ENCODE measurements at regions not wholly inside any gene's neighbourhood (a gene's known extent, or its start where the extent isn't known, plus 50 kb on each side); places are given as distances from the start of the nearest gene placed in this dataset.

DNA sequence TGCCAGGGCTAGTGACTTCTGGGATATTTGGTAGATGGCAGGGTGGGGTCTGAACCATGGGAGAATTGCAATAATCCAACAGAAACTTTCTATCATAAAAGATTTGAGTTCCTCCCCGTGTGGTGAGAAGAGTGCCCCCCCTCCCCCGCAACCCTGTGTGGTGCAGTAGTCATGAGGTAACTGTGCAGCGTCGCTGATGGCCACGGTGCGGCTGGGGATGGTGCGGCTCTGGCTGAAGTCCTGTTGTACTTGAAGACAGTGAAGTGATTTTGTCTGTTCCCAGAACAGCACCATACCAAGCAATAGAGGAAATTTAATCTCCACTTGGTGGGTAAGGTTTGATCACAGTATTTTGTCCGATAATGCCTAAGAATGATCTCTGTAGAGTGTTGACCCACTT lies 654.8 kb upstream of the POU3F2 start:
- DNase-seq = no peak

DNA sequence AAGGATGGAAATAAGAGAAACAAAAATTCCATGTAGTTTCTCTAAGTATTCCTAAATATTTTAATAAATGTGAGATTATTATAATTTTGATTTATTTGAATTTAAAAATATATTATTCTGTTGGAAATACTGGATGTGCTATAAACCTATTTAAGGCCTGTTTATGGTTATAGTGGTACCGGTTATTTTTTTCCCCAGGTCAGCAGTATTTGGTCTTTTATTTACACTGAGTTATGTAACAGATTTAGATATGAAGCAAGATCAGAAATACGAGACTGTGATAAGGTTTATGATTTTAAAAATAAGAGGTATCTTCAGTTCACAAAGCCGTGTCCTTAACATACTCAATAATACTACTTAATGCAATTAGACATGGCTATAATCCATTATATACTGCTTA lies 634.3 kb upstream of the POU3F2 start:
- DNase-seq = no peak

DNA sequence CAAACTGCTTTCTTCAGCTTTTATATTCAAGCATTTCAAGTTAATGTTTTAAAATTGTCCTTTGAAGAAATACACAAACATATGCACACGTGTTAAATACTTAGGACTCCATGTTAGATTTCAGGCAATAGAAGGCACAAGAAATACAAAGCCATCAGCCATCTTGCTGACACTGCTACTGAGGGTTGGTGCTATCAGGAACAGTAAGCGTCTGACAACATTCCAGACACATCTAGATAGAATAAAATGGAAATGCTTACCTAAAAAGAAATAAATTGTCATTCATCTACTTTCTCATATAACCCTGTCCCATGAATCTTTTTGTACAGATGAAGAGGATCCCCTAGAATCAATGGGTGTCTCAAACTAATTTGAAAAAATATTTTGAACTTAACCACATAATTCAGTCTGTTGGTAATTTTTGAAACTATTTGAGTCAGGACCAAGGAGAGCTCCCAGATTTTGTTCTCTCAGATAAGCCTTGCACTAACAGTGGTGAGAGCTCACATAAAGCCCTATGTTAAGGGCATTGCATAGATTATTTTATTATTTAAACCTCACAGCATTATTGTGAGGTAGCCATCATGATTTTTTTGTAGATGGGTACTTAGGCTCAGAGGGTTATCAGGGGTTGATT lies 631.1 kb upstream of the POU3F2 start:
- no peak for DNase-seq

DNA sequence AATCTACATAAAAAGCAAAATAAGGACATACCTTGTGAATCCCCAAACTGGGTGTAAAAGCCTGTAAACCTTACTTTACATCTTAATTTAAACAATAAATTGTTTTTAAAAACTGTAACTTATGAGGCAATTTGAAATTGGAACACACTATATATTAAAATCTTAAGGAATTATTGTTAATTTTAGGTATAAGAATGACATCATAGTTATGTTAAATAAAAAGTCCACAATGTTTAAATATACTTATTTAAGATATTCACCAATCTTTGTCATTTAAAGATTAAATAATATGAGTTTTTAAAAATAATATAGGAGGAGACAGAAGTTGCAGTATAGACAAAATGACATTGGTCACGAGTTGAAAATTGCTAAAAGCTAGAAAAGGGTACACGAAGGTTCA lies 621.9 kb upstream of the POU3F2 start:
- DNase-seq = no peak

DNA sequence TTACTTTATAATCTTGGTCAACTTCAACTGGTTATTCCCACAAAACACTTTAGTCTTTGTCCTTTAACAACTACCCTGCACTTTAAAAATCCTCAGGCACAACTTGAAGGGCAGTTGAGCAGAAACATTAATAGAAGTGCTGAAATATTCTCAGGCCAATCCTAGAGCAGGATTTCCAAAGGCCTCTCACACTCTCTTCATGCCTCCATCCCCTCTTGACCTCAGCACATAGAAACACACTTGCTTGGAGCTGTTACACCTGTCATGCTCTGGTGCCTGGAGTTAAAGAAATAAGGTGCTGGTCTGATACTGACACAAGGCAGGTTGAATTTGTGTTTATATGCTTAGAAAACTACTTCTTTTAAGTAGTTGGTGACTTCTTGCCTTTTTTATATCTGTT lies 618.8 kb upstream of the POU3F2 start:
- no peak for DNase-seq

DNA sequence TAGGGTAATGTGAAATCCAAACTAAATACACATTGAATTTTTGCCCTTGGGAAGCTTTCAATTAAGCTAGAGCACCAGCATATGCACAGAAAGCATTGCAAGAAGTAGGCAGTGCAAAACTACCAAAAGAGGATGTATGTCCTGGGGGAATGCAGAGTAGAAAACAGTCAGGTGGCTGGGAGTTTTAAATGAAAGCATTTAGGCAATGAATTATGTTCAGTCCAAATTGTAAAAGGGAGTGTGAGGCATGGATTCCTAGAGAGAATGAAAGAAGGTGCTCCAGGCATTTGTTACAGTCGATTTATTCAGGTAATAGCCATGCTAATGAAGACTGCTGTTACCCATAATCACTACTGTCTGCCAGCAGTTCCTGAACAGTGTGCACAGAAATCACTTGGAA lies 604.1 kb upstream of the POU3F2 start:
- DNase-seq = no peak

DNA sequence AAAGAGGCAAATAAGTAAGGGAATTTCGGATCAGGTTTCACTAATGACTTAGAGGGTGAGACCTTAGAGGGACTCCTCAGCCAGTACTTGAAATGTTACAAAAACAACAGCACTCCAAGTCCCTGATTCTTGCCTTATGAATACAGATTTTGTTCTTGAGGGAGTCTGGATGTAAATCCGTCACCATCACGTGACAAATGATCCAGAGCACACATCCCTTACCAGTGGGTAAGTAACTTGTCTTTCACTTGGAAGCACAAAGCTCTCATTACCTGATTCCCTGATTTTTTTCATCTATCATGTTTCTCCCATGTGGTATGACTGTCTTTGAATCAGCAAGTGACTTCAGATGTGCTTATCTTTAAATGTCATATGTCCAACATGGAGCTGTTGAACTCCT lies 595.3 kb upstream of the POU3F2 start:
- no peak for DNase-seq

DNA sequence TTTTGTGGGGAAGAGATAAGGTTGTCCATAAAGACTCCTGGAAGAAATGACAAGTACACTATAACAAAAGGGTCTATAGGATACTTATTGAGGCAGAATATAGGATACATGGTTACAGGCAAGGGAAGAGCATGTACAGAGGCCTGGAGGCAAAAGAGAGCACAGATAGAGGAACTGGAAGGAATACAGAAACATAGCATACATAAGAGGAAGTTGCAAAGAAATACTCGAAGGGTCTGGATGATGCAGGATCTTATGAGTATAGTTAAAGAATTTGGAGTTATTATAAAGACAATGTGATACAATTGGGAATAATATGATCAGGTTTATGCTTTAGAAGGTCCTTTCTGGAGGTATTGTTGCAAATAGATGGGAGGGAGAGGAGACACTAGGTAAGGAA lies 592.7 kb upstream of the POU3F2 start:
- DNase-seq = no peak

DNA sequence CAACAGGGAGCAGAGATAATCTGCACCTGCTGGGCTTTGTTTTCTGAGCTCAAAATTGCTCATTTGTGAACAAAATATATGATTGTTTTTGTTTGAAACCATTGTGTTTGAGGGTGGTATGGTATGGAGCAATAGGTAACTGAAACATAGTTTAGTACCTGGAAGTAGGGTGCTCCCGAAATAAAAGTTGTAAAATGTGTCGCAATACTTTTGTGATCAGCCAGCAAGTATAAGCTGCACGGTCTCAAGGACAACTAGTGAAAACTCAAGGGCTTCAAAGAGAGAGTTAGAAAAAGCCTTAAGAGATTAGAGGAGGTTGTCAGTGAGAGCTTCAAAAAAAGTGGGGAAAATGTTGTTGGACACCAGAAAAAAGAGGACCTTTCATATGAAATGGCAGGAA lies 579.8 kb upstream of the POU3F2 start:
- no peak for DNase-seq

DNA sequence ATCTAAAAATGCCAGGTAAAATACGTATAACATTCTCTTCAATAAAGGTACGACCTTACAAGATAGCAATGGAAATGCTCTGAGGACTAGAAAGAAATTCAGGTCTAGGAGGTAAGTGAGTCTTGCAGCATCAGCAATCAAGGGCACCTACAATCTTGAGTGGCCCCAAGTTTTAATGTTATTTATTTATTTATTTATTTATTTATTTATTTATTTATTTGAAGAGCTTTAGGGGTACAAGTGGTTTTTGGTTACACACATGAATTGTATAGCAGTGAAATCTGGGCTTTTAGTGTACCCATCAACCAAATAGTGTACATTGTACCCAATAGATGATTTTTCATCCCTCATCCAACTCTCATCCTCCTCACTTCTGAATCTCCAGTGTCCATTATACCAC lies 574.0 kb upstream of the POU3F2 start:
- no peak for DNase-seq

DNA sequence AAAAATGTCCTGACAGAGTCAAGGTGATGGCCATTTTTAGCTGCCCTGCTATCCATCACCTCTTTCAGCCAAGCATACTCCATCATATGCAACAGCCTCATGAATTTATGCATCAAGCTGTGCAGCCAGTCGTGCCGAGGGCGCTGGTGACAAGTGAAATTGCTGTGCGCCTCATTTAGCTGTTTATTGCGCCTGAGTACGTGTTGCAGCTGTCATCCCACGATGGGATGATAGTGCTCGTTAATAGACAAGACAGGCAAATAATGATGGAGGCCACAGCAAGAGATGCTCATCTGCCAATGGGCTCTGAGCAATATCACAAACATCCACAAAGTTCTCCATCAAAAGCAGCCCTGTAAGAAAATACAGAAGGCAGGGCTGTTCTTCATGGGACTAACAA lies 562.3 kb upstream of the POU3F2 start:
- no peak for DNase-seq

DNA sequence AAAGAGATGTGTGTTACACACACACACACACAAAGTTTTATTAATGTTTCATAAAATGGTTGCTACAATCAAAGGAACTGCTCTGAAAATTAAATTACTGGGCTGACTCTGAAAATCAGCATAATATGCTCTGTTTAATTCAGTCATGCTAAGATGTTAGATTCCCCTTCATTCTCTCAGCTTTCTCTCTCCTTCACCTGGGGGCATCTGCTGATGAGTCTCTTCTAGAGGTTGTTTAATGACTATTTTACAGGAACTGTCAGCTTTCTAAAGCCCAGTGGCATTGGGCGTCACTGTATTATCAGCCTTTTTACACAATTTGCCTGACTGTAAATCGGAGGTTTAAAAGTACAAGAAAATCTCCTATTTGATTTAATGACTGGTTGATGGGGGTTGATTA lies 559.7 kb upstream of the POU3F2 start:
- DNase-seq = no peak

DNA sequence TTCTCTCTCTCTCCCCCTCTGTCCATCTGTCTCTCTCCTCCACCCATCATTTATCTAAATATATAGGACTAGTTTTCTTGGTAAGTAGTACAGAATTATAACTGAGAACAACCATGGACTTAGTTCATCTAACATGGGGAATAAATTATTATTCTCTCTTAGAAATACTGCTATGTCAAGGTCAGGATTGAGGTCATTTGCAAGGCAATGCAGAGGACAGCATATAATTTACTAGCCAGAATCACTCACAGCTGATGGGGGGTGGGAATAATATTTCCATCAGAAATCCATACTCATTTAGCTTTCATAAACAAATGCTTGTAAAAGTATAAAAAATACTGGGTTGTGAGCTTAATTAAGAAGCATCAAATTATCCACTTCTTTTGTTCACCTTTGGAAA lies 553.9 kb upstream of the POU3F2 start:
- DNase-seq = no peak

DNA sequence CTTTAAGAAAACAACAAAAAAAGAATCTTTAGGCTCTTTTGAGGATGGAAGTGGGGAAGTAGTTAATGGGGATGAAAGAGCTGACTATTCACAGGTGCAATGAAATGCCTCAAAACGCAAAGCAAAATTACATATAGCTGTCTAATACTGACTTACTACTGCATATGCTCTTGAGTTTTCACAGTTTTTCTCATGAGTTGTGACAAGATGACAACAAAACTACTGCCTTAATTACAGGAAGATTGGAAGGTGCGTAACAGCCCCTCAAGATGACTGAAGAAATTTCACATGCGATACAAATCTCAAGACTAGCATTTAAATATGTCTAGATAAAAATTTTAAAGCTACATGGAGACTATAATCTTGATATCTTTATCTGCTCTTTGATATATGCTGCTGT lies 547.8 kb upstream of the POU3F2 start:
- no peak for DNase-seq

DNA sequence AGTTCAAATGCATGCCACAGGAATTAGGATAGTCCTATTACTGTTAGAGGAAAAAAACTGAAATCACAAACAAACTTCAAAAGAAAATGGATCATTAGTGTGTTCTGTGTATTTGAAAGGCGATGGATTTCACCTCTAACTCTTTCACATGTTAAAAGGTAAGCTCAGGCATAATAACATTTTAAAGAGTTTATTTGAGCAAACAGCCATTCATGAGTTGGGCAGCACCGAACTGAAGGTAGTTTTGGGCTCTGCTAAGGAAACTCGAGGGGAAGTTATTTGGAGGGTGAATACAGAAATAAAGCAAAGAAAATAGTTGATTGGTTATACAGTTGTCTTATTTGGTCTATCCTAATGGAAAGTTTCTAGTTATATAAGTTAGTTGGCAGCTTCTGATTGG lies 546.5 kb upstream of the POU3F2 start:
- DNase-seq = no peak

DNA sequence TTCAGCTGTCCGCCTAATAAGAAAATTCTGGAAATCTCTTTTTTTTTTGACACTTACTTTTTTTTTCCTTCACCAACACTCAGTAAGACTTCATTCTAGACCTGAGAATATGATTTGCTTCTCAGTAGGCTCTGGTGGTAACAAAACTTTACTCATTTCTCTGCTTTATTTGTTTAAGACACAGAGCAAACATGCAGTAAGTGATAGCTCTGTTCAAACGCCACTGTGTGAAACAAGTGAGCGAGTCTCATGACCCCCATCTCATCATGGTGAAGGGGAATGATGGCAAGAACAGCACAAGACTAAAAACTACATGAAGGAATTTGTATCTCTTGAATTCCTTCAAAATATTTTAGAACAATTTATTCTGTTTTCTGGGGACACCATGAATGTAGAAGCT lies 541.6 kb upstream of the POU3F2 start:
- DNase-seq = no peak

DNA sequence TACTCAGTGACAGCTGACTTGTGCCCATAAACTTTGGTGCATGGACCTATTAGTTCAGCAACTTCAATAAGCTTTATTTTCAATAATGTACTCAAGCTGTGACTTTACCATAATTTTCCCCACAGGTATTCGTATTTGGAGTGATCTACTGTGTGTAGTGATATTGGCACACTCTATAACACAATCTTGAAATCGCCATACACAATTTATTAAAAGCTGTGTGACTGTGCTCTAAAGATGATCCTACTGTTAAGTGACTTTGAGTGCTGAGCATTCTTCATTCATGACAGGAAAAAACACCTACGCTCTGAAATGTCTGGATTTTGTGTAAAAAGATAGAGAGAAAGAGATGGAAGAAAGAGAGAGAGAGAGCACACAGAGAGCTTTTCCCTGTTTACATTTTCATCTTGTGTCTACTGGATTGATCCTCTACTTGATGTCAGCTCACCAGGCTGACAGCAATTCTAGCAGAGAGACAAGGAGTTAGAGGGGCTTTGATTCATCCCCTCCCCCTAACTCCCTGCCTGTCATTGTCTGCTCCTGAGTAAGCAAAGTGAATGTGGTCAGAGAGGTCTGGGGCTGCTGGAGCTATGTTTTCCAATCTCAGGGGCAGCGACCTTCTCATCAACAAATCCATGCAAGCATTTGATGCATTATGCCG lies 538.7 kb upstream of the POU3F2 start:
- DNase-seq = no peak

DNA sequence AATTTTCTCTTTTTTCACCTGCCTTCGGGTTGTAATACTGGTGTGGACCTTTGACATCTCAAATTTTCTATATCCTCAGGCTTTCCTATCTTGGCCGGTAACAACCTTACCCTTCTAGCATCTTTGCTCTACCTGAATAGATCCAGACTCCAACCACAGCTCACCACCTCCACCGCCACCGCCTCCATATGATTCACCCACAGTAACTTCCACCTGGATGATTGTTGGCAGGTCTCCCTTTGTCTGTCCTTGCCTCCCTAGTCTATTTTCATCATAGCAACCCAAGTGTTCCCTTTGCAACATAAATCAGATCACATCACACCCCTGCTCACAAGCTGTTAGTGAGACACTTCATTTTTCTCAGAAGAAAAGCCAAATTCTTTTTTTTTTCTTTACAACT lies 525.8 kb upstream of the POU3F2 start:
- no peak for DNase-seq

DNA sequence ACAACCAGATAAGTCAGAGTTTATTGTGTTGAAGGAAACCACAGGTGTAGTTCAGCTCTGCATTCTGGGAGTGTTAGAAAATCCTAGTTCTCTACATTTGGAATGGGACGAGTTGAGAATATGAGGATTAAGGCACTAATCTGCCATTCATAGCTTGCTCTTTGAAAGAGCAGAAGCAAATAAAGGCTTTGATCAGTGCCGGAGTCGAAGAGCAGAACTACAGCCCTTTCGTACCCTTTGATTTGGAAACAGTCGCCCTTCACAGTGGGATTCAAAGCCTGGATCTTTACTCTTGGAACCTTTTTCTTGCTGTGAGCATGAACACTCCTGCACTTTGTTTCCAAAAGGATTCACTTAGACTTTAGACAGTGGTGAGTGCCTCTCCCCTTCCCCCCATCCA lies 523.9 kb upstream of the POU3F2 start:
- no peak for DNase-seq

DNA sequence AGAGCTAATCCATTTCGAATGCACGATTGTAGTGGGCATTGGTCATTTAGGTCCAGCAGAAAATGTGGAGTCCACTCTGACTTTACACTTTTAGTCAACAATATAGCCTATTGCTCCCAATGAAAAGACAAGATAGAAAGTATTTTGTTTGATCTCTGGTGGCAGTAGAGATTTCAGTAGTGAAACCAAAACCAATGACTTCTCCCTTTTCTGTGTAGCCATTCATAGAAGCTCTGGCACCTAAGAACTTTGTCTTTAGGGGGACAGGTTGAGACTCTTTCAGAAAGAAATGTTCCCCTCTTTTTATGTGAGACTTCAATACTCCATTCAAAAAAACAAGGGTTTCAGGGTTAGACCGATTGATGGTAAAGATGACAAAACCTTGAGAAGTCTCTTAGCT lies 510.8 kb upstream of the POU3F2 start:
- DNase-seq = no peak

DNA sequence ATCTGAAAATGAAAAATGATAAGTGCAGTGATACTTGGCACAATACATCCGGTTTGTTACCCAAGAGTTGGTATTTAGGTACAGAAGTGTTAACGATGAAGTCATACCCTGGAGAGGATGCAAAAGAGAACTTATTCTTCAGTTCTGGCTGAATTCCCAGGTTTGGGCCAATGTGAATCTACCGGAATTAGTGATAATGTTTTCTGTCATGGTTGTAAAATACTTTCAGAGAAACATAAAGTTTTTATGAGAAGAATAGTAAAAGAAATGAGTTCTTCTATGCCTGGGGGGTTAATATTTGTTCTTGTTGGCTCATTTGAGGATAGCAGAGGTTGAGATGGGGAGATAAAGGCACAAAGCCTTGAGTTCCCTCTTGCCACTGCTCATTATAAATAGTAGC lies 509.9 kb upstream of the POU3F2 start:
- no peak for DNase-seq

DNA sequence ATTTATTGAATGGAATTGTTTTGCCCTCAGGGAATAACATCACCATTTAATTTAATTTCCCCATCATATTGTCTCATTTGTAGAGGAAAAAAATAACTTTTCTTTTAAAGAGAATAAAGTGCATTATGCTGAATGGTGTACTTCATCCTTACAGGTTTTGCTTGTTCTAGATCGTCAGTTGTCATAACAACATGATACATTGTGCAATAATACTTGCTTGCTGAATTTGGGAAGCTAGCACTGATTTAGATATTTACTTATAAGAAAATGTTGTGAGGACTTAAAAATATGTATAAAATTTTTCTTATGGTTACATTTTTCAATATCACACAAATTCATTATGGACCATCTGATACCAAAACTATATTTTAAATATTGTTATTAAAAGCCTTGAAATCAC lies 509.0 kb upstream of the POU3F2 start:
- no peak for DNase-seq

DNA sequence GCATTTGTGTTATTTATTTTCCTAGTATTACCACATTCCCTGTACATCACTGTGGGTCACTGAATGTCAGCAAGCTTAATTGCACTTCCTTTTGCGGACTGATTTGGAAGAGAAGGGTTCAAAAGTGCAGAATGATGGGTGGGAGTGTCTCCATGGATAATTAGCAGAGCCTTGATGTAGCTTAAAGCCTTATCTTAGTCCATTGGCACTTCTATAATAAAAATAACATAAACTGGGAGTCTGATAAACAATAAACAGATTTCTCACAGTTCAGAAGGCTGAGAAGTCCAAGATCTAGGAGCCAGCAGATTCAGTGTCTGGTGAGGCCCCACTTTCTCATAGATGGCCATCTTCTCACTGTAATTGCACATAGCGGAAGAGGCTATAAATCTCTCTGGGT lies 501.1 kb upstream of the POU3F2 start:
- no peak for DNase-seq

DNA sequence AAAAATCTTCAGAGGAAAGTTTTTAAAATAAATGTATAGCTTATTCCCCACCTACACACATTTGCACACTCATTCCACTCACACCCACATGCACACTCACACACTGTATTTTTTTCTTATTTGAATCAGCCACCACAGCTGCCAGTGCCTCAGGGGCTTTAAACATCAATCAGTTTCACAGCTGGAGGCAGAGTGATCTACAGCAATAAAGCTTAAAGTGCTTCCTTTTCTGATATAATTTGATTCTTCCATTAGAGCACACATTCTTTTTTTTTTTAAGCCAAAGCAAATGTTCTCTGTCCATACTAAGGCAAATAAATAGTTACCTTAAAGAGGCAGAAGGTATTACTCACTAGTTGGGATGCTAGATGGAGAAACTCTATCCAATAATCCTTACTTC lies 498.8 kb upstream of the POU3F2 start:
- DNase-seq = no peak

DNA sequence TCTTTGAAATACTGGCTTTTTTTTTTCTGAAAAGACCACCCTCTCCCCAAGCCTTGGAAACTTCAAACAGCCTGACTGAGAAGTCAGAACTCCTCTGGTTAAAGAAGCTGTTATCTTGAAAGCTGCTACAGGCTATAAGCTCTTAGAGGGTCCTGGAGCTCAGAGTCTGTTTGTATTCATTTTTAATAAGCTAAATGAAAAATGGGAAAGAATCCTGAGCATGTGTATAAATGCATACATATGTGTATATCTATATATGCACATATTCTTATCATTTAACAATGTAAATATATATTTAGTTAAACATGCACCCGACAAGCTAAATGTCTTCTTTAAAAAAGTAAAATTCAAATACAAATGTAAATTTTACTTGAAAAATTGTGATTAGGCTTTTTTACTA lies 494.9 kb upstream of the POU3F2 start:
- no peak for DNase-seq
